ENCODE measurements at regions not wholly inside any gene's neighbourhood (a gene's known extent, or its start where the extent isn't known, plus 50 kb on each side); places are given as distances from the start of the nearest gene placed in this dataset.

- DNase-seq, result no peak
Observed at GRCh38 chr11:128214263-128214662, 373.1 kb downstream of the ETS1 start.

- DNase-seq, result no peak
Observed at GRCh38 chr11:128213461-128213860, 373.9 kb downstream of the ETS1 start.

DNA sequence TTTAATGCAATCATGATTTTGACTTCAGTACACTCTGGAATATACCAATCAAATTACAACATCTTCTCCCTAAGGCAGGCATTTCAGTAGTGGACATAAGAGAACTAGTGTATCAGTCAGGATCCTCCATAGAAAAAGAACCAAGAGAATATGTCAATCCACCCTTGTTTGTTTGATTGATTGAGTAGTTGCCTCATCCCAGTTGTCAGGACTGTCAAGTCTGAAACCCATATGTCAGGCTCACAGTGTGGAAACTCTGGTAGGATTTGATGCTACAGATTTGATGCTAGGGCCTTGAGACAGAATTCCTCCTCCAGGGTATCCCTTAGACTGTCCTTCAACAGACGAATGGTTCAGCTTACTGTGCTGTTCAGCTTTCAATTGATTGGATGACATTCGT, 375.0 kb downstream of the ETS1 start:
- no peak for DNase-seq

- DNase-seq, result no peak
Observed at GRCh38 chr11:128210148-128210940, 377.0 kb downstream of the ETS1 start.

DNA sequence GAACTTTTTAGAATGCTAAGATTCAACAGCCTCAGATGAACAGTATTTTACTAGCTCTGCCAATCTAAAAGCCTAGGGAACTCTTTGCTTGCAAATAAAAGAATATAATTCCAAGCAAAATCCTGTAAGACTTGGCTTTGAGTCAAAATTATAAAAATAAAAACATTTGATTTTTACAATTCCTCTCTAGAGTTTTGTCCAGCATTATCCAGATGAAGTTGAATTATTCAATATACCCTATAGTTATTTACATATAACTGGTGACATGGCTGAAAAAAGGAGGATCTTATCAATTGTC, 378.3 kb downstream of the ETS1 start:
- no peak for DNase-seq

DNA sequence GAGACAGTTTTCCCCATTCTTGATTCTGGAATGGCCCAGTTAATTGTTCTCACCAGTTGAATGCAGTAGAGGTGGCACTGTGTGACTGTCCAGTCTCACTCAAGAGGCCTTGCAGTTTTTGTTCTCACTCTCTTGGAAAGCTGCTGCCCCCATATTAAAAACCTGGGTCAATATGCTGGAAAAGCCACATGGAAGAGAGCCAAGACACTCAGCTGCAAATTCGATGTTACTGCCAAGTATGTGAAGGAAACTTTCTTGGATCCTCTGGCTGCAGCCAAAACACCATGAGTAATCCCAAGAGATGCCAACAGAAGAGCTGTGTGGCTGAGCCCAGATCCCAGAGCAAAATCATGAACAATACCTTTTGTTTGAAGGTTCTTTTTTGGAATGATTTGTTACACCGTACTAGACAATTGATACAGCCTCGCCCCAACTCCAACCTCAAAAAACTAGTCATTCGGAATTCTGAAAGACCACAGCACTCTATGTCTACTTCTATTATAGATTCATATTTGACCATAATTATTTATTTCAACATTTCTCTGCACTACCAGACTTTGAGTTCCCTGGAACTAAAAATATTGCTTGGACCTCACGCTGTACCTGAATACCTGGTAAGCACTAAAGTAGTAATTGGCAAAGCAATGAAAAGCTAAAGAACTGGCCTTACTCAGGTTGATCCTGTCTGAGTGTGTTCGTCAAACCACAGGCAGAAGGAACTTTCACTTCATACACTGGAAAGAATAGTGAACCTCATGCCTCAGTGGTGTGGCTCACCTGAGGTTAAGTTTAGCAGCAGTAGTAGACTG, 378.8 kb downstream of the ETS1 start:
- DNase-seq, result no peak

GRCh38 chr11:128207861-128208321, 379.5 kb downstream of the ETS1 start:
- no peak for DNase-seq

DNA sequence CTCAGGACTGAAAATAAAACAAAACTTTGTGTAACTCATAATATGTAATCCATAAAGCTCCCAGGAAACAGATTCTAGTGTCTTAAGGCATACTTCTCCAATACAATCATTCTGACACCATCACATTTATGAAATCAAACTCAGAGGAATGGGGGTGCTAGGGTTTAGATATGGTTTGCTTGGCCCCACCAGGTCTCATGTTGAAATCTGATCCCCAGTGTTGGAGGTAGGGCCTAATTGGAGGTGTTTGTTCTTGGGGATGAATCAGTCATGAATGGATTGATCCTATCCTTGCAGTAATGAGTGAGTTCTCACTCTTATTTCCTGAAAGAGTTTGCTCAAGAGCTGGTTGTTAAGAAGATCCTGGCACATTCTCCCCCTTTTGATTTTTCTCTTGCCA, 380.9 kb downstream of the ETS1 start:
- no peak for DNase-seq

DNA sequence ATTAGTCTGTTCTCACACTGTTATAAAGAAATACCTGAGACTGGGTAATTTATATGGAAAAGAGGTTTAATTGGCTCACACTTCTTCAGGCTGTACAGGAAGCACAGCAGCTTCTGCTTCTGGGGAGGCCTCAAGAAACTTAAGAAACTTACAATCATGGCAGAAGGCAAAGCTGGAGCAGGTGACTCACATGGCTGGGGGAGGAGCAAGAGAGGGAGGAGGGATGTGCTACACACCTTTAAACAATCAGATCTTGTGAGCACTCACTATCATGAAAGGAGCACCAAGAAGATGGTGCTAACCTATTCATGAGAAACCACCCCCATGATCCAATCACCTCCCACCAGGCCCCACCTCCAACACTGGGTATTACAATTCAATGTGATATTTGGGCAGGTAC, 381.6 kb downstream of the ETS1 start:
- DNase-seq, result no peak

GRCh38 chr11:128204898-128205297, 382.5 kb downstream of the ETS1 start:
- DNase-seq, result no peak

GRCh38 chr11:128201801-128202200, 385.6 kb downstream of the ETS1 start:
- no peak for DNase-seq

- DNase-seq, result no peak
Observed at GRCh38 chr11:128201009-128201408, 386.3 kb downstream of the ETS1 start.

DNA sequence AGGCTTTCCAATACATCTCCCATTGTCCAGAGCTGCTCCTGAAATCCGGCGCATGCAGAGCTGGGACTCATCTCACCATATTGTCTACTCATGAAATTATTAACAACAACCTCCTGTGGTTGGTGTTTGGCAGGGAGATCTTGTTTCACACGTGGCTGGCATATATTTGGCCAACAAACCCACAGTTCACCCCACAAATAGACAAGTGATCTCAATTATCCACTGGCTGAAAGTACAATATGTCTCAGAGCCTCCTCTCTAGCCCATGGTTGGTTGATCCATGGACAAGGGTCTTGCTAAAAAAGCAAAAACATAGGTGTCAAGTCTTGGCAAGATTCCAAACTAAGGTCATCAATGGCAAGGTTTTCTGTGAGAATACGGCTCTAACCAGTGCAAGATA, 386.9 kb downstream of the ETS1 start:
- DNase-seq, result no peak

GRCh38 chr11:128198216-128198772, 389.1 kb downstream of the ETS1 start:
- no peak for DNase-seq

DNA sequence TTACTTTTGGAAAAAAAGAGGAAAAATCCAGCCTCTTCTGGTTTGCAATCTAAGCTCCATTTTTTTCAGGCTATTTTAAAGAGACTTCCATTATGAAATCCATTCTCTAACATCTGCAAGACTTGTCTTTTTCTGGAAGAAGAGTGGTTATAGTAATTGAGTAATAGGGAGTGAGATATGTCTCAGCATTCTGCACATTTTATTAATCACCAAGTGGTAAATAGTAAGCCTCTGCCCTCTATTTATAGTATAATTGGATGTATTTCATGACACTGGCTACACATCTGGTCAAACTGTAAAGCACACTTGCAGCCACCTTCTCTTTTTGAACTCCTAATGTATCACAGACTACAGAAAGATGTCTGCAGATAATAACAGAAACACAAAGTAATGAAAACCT, 391.1 kb downstream of the ETS1 start:
- no peak for DNase-seq

DNA sequence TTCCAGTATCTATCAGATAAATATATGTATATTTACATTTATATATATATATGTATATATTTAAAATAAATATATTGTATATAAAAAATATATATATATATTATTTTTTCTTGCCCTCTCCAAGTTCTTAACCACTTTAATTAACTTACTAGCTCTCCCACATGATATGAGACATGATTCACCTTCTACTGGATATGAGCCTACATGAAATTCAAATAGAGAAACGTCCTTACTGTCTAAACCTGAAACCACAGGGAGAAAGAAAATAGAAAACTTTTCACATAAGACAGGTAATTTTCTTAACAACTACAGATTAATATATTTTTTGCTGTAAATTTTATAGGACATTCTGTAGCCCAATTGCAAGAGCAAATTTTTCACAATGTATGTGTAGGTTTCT, 391.6 kb downstream of the ETS1 start:
- no peak for DNase-seq

DNA sequence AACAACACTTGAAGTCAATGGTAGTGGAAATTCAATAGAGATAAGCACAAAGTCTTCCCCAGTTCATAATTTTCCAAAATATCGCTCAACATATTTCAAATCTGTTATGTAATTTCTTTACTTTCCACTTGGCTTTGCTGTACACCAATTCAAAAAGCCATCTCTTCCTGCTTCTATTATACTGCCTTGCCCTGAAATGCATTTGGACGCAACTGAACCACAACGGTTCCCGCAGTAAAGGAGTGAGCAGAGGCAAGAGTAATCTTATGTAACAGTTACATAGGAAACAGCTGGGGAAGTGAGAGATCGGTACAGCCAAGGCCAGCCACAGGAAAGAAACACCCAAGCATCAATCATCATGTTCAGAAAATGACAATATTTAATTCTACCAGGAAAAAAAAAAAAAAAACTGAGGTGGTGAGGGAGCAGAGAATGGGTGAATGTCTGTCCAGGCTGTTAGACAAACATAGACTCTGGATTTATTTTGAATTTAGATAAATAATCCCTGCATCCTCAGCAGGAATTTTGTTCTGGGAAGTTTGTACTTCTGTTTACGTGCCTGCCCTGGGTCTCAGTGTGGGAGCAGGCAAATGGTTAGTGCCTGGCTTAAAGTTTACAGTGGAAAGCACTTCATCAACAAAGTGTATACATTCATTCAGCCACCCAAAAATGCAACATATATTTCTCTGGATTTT, 392.2 kb downstream of the ETS1 start:
- DNase-seq, result peak; percentile 77 to 79

GRCh38 chr11:128194216-128194615, 393.1 kb downstream of the ETS1 start:
- DNase-seq, result no peak

- no peak for DNase-seq
Observed at GRCh38 chr11:128193615-128194014, 393.7 kb downstream of the ETS1 start.

- peak; percentile 36 to 64 for DNase-seq
Observed at GRCh38 chr11:128190312-128190711, 397.0 kb downstream of the ETS1 start.

- no peak for DNase-seq
Observed at GRCh38 chr11:128189823-128190222, 397.5 kb downstream of the ETS1 start.

DNA sequence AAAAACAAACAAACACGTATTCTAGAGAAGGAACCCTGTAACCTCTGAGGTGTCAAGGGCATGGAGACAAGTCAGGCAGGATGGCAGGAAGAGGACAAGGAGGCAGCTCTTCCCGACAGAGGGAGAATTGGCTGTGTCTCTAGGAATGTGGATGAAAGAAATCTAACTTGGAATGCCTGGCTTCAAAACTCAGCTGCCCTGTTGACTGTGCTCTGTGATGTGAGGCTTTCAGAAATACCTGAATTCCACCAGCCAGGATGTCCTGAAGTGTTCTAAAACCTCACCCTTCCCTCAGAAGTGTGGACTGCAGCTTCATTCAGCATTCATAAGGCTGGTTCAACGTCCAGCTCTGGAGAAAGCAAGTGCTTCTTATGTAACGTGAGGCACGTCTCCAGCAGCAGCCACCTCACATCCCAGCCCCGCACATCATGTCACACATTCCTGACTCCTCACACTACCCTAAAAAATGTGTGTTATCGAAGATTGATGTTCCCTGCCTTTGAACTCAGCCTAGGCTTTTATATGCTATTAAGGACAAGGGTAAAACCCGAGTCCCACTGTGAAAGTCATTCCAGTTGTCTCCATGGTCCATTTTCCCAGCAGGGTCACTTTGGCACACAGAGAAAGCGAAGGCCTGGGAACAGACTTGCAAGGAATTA, 398.9 kb downstream of the ETS1 start:
- no peak for DNase-seq

GRCh38 chr11:128187835-128188234, 399.5 kb downstream of the ETS1 start:
- no peak for DNase-seq

Measured in CD4-positive, alpha-beta T cell treated with Interleukin-4 for 1 hour (primary cell).